H1 (cell line): ENCODE measurements at regions not wholly inside any gene's neighbourhood (a gene's known extent, or its start where the extent isn't known, plus 50 kb on each side); places are given as distances from the start of the nearest gene placed in this dataset.

Source experiments
- GABPA ChIP-seq: IDR thresholded peaks from 2 replicates; pipeline ENCODE4 v1.6.1; 2011; ENCODE audit warnings: mild to moderate bottlenecking, low read length, moderate library complexity, borderline replicate concordance; ENCODE audit not compliant: insufficient read depth
- HDAC6 ChIP-seq: IDR thresholded peaks from one replicate; pipeline ENCODE4 v1.7.1; 2012; ENCODE audit warnings: low read depth, mild to moderate bottlenecking, inconsistent platforms, low read length, moderate library complexity
- POLR2A ChIP-seq, 2 experiments: IDR thresholded peaks; 1 replicate in 1 of 2; 2 replicates in 1 of 2; pipeline ENCODE4 v1.6.1; 2011; ENCODE audit warnings: low read depth in 2 of 2, low read length in 2 of 2, mild to moderate bottlenecking in 2 of 2; ENCODE audit errors: control extremely low read depth in 1 of 2
- SAP30 ChIP-seq: fragments of 300-600 bp; sonication (generic); IDR thresholded peaks from 2 replicates; pipeline ENCODE4 v1.7.1; 2012; ENCODE audit warnings: low read length, moderate library complexity, mild to moderate bottlenecking, inconsistent platforms; ENCODE audit not compliant: insufficient read depth, insufficient replicate concordance
- TEAD4 ChIP-seq: IDR thresholded peaks from 2 replicates; pipeline ENCODE4 v1.6.1; 2012; ENCODE audit warnings: low read depth, low read length, inconsistent platforms, mixed read lengths
- TF ChIP-seq, protein P1 (sequence below), 3 experiments: IDR thresholded peaks; 1 replicate in 2 of 3; 2 replicates in 1 of 3; pipeline versions ENCODE4 v1.5.1 to v1.6.1; 2011; ENCODE audit warnings: low read length in 3 of 3, mild to moderate bottlenecking in 3 of 3, inconsistent platforms in 2 of 3, low read depth in 1 of 3, moderate library complexity in 1 of 3; ENCODE audit not compliant: insufficient read depth in 1 of 3; ENCODE audit errors: control extremely low read depth in 1 of 3

DNA sequence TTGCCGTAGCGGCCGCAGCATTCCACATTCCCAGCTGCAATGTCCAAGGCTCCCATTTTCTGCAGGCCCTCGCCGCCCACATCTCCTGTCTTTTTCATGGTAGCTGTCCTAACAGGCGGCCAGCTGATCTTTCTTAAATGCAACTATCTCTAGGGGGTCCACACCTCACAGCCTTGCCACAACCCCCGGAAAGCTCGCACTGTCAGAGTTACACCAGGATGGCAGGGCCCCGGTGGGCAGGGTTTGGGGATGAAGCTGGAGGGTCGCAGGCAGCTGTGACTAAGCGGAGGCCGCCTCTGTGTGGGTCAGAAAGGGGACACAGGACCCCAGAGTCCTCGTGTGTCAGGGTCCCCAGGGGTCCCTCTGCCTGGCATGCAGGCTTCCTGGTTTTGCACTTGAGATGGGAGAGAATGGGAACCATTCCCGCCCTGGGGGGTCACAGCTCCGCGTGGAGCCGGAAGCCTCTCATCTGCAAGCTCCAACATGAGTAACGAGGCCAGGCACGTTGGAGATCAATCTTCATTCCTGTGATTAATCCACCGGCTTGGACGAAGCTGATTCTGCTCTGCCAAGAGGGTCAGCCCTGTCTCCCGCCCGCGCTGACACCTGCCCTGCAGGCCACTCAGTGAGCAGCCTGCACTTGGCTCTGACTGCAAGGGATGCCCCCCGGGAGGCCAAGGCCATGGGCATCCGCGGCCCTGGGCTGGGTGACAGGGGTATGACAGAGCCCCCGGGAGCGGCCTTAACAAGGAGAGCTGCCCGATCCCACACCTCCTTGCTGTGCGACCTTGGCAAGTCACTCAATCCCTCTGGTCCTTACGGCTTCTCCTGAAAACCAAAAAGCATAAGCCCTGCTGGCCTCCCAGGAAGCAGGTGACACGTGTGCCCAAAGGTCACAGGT lies 97.9 kb downstream of the ADRA2C start (continued):
- TF ChIP-seq, protein P1, sequence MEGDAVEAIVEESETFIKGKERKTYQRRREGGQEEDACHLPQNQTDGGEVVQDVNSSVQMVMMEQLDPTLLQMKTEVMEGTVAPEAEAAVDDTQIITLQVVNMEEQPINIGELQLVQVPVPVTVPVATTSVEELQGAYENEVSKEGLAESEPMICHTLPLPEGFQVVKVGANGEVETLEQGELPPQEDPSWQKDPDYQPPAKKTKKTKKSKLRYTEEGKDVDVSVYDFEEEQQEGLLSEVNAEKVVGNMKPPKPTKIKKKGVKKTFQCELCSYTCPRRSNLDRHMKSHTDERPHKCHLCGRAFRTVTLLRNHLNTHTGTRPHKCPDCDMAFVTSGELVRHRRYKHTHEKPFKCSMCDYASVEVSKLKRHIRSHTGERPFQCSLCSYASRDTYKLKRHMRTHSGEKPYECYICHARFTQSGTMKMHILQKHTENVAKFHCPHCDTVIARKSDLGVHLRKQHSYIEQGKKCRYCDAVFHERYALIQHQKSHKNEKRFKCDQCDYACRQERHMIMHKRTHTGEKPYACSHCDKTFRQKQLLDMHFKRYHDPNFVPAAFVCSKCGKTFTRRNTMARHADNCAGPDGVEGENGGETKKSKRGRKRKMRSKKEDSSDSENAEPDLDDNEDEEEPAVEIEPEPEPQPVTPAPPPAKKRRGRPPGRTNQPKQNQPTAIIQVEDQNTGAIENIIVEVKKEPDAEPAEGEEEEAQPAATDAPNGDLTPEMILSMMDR (IDR thresholded peaks at IDR 0.05; ENCODE audit: control extremely low read depth in 1 of 3, insufficient read depth in 1 of 3, low read depth in 1 of 3, low read length in 3 of 3): no peak
- TF ChIP-seq HDAC6: no peak
- no peak for TF ChIP-seq POLR2A (IDR thresholded peaks at IDR 0.05; ENCODE audit: control extremely low read depth in 1 of 2, low read depth in 2 of 2, low read length in 2 of 2)
- TF ChIP-seq GABPA: no peak
- TF ChIP-seq TEAD4: no peak
- TF ChIP-seq SAP30: no peak
